TTC549 (cell line): ENCODE measurements at regions not wholly inside any gene's neighbourhood (a gene's known extent, or its start where the extent isn't known, plus 50 kb on each side); places are given as distances from the start of the nearest gene placed in this dataset.
"Not testable (repeated sequence)": the region's sequence is repeated elsewhere in the genome, so short reads cannot be mapped to it uniquely, and the experiment has no call there.

Source experiments
- FAIRE-seq: peaks from 2 replicates; lab custom pipeline; 2012; peaks lifted over from hg19 to GRCh38; lab: Jason Lieb, UNC

DNA sequence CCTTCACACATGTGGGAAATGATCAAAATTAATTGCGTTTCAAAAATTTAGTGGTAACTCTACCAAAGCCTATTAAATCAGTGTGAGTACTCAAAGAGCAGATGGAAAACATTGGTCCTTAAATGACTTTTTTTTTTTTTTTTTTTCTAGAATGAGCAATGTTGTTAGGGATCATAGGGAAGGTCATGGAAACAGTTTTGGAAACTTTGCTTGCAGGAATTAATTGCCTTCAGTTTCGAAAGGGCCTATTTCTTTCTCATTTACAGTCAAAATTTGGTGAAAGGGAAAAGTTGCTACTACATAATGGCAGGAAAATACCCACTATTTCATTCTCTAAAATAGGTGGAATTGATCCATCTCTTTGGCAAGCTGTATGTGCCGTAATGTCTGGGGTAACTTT lies 160.9 kb downstream of the RTL9 start:
- FAIRE-seq, result no peak

DNA sequence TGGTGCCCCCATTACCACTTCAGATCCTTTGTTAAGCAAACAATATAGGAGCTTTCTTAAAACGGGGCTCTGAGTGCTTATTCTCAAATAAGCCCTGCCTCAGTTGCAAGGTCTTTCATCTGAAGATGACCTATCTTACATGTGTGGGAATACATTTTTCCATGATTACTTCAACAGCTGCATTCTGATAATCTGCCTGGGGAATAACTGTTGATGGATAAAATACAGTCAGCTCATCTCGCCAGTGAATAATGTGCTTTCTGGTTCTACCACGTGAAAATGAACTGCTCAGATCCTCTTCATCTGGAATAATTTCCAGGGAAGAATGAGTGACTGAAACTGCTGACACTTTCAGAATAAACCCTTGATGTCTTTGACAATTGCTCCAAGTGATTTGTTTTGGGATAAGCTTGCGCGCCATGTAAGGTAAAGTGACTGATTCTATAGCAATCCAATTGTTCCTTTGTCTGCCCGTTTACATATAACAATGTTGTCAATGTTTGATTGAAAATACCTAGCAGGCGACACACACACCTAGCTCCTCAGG lies 161.3 kb downstream of the RTL9 start:
- no peak for FAIRE-seq

DNA sequence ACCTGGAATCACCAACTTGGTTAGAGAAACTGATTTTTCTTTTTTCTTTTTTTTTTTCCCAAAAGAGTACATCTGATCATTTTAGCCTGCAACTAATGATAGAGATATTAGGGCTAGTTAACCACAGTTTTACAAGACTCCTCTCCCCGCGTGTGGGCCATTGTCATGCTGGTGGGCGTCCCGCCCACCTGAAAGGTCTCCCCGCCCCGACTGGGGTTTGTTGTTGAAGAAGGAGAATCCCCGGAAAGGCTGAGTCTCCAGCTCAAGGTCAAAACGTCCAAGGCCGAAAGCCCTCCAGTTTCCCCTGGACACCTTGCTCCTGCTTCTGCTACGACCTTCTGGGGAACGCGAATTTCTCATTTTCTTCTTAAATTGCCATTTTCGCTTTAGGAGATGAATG lies 162.0 kb downstream of the RTL9 start:
- FAIRE-seq, result not testable (repeated sequence)

DNA sequence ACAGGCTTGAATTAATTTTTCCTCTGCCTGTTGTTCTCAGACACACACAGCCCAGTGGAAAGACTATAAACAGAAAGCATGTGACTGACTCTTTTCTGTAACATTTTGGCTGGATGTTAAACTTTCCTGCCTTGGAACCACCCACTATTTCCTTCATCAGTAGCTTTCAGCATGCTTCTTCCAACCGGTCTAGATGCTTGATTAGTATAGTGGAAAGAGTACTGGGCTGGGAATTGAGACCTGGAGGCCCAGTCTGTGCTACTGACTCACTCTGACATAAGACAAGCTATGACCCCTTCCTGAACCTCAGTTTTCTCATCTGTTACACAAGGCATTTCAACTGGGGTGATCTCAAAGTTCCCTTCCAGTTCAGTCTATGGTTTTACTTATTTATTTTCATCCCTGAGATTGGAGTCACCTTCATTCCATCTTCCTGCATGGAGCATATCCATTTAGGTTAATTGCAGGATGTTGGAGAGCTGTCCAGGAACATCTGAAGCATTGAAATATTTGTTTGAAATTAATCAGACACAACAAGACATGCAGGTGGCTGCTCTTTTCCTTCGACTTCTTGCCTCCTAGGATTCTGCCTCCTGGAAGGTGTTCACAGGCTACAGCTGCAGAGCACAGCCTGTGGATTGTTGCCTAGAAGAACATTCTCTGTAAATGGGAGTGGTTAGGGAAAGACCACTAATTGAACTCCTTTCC lies 173.4 kb downstream of the RTL9 start:
- no peak for FAIRE-seq

DNA sequence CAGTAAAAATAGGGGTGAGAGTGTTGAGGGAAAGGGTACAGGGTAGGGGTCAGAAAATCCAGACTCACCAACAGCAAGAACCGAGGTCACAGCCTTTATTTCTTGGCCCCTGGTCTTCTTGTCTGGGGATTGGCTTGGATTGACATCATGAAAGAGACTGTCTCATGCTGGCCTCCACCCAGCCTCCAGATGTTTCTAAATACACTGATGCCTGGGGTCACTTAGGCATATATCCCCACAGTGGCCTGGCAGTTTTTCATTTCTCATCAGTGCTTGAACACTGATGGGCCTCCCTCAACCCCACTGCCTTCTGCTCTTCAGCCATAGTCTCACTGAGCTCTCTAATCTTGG lies 173.9 kb downstream of the RTL9 start:
- no peak for FAIRE-seq

DNA sequence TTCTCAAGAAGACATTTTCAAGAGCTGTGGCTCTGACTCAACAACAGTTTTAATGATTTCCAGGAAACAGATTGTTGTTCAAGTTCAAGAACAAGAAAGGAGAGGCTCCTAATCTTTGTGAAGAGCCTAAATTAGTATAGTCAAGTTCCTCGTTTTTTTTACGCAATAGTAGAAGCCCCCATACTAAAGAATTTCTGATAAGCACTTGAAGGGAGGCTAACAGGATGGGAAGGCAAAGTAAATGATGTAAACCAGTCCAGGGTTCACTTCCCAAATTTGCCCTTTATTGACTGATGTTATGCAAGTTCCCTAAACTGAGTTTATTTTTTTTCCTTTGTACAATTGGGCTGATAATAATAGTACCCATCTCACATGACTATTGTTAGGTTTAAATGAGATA lies 178.2 kb downstream of the RTL9 start:
- no peak for FAIRE-seq

DNA sequence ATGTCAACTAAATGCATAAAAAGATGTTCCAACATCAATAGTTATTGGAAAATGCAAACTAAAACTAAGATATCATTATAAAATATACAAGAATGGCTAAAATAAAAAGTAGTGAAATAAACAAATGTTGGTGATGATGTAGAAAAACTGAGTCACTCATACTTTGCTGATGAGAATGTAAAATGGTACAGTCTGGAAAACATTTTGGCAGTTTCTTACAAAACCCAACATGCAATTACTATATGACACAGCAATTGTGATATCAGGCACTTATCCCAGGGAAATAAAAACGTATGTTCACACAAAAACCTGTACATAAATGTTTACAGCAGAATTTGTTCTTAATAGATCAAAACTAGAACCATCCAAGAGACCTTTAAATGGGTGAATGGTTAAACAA lies 182.6 kb downstream of the RTL9 start:
- no peak for FAIRE-seq

DNA sequence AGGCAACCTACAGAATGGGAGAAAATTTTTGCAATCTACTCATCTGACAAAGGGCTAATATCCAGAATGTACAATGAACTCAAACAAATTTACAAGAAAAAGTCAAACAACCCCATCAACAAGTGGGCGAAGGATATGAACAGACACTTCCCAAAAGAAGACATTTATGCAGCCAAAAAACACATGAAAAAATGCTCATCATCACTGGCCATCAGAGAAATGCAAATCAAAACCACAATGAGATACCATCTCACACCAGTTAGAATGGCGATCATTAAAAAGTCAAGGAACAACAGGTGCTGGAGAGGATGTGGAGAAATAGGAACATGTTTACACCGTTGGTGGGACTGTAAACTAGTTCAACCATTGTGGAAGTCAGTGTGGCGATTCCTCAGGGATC lies 192.2 kb downstream of the RTL9 start:
- FAIRE-seq, result not testable (repeated sequence)

DNA sequence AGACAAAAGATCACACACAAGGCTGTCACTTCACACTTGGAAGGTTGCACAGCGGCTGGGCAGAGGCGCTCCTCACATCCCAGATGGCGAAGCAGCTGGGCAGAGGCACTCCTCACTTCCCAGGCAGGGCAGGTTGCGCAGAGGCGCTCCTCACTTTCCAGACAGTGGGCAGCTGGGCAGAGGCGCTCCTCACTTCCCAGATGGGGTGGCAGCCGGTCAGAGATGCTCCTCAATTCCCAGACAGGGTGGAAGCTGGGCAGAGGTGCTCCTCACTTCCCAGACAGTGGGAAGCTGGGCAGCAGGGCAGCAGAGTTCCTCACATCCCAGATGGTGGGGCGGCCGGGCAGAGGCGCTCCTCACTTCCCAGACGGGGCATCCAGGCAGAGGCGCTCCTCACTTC lies 199.2 kb downstream of the RTL9 start:
- FAIRE-seq, result no peak

DNA sequence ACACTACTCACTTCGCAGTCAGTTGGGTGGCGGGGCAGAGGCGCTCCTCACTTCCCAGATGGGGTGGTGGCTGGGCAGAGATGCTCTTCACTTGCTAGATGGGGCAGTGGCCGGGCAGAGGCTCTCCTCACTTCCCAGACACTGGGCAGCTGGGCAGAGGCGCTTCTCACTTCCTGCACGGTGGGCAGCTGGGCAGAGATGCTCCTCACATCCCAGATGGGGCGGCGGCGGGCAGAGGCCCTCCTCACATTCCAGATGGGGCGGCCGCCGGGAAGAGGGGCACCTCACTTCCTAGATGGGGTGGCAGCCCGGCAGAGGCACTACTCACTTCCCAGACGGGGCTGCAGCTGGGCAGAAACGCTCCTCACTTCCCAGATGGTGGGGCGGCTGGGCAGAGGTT lies 199.8 kb downstream of the RTL9 start:
- no peak for FAIRE-seq

DNA sequence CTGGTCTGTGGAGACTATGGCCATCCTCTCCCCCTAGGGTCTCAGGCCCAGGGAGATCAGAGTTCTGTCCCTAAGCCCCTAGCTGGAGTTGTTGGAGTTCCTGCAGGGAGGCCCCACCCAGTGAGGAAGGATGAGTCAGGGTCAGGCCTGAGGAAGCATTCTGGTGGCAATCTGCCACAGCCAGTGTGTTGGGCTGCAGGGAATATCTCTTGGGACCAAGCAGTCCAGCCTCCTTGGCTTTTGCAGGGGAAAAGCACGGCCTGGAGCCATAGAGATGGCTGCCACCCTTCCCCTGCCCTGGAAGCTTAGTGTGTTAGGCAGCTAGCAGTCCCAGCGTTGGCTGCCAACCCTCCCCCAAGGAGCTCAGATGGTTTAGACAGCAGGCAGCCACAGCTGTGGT lies 202.4 kb downstream of the RTL9 start:
- no peak for FAIRE-seq

DNA sequence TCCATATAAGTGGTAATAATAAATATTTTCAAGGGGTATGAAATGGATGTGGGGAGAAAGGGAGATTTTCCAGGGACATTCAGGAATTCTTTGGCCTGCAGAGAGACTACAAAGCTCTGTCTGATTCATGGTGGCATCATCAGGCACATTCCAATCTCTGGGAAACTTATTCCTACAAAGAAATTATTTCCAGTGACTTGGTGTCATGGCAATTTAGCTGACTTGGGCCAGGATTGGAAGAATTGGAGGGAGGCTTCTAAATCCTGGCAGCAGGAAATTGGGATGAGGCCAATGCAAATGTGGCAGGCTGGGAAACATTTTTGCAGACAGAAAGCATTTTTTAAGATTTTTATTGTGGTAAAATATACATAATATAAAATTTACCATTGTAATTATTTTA lies 204.6 kb downstream of the RTL9 start:
- FAIRE-seq, result no peak

DNA sequence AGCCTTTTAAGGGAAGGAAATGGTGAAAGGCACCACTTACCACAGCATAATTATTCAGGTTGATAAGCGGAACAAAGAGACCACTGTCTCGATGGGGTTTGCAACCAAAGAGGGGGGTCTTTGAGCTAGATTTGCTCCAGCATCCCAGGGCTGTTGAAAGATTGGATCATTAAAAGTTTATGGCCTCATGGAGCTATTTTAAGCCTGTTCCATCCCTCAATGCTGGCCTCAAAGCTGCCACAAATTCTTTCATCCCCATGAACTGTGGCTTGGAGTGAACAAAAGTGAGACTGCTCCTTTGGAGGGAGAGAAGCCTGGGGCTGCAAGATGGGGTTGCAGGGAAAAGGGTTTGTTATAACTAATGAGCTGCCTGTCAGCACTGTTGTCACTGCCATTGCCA lies 209.8 kb downstream of the RTL9 start:
- FAIRE-seq, result no peak

DNA sequence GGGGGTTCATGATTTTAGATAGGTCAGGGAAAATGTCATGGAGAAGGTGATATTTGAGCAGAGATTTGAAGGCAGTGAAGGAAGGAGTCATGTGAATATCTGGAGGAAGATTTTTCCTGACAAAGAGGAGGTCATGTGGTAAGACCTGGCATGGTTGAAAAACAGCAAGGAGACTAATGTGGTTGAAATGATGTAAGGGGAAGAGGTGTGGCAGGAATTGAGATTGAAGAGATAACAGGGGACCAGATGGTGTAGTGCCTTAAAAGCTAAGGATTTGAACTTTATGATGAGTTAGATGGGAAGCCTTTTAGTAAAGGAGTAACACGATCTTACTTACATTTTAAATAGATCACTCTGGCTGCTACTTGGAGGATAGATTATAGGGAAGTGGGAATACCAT lies 210.9 kb downstream of the RTL9 start:
- FAIRE-seq, result no peak

DNA sequence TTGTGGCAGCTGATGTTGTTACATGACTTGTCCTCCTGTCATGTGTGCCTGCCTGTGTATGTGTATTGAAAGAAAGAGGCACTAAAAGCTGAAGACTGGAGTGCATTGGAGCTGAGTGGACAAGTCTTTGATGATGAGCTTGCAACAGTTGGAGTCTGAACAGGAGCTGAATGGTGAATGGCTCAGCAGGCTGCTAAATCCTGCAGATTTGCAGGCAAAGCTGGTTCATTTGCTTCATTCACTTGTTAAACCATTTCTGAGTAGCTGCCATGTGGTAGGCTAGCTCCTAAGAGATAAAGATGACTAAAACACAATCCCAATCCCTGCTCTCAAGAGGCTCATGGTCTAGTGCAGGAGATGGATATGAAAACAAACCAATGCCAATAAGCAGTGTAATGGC lies 217.3 kb downstream of the CHRDL1 start:
- FAIRE-seq, result no peak

DNA sequence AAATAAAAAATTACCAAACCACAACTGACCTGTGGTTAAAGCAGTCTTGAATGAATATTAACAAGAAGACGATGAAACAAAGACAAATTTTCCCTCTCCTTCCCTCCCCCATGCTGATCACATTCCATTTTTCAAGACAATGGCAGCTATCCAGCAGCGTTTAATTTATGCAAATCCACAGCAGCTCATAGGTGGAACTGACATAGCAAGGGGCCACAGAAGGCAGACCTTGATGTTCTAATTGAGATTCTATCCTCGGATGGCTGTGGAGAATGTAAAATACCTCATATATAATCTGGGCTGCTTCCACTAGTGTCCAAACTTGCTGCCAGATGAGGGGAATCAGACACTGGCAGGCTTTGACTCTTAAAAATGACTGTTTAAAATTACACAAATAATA lies 211.5 kb downstream of the CHRDL1 start:
- no peak for FAIRE-seq

DNA sequence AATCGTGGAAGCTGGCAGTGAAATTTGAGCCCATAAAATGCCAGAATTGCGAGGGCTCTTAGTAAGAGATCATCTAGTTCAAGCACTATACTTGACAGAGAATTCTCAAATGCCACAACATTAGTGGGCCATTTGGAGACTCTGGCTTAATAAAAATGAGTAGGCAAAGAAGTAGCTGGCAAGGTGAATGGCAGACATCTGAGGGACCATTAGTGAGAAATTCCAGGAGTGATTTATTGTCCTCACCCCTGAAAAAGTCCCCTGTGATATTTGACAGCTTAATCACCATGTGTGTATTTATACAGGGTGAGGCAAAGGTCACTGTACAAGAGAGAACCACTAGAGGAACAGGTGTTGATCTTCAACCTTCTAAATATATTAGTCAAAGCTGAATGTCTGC lies 207.5 kb downstream of the CHRDL1 start:
- FAIRE-seq, result no peak

DNA sequence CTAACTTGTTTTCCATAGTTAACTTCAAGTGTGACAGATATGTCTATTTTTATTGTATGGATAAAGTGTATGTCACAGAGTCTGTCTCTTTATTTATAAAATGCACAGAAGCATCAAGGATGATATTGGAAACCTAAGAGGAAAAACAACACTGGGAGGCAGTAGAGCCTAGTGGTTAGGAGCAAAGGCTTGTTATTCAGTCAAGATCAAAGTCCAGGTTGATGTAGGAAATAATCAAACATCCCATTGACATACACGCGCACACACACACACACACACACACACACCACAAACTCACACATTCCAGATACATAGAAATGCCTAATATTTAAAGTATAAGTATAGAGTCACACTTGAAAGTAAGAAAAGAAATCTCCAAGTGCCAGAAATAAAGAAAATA lies 206.8 kb downstream of the CHRDL1 start:
- no peak for FAIRE-seq

DNA sequence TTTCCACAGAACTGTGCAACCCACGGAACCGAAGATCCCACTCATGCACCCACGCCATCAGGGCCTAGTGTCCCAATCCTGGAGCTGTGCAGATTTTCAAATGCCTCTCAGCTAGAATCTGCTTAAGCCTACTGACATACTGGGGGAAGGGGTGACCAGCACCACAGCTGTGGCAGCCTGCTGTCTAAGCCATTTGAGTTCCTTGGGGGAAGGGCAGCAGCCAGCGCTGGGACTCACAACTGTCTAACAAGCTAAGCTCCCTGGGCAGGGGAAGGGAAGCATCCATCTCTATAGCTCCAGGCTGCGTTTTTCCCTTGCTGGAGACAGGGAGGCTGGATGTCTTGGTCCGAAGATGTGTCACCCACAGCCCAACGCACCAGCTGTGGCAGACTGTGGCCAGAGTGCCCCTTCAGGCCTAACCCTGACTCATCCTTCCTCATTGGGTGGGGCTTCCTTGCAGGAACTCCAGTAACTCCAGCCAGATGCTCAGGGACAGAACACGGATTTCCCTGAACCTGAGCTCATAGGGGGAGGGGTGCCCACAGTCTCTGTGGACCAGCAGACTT lies 194.8 kb downstream of the CHRDL1 start:
- no peak for FAIRE-seq

DNA sequence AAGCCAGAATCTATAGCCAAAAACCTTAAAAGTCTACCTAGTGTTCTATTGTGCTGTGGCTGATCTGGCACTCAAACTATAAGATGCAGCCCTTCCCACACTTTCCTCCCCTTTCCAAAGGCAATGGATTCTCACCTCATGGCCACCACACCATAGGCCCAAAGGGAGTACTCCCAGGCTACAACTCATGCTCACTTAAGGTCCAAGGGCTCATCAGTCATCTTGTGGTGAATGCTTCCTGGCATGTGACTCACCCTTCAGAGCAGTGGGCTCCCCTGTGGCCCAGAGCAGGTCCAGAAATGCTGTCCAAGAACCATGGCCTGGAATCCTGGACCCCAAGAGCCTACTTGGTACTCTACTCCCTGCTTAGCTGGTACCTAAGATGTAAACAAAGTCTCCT lies 181.0 kb downstream of the CHRDL1 start:
- no peak for FAIRE-seq
